Liver (tissue), 8 donors: ENCODE measurements at regions not wholly inside any gene's neighbourhood (a gene's known extent, or its start where the extent isn't known, plus 50 kb on each side); places are given as distances from the start of the nearest gene placed in this dataset.

ENCODE experiments used
- DNase-seq: peaks from one replicate; pipeline ENCODE4 v3.0.0-alpha.2; 2017; ENCODE audit warnings: low spot score
- H3K27ac ChIP-seq, 2 donors: one replicate each; pipeline ENCODE4 v1.7.0; 2013; ENCODE audit warnings: inconsistent platforms in 2 of 2, low read length in 2 of 2, control low read depth in 1 of 2, low read depth in 1 of 2, mild to moderate bottlenecking in 1 of 2
- H3K27me3 ChIP-seq, 4 donors: one replicate each; pipeline versions ENCODE4 v1.6.1 to v1.7.0; 2013; ENCODE audit warnings: low read length in 3 of 4, inconsistent platforms in 1 of 4, mild to moderate bottlenecking in 1 of 4, moderate library complexity in 1 of 4; ENCODE audit not compliant: control insufficient read depth in 4 of 4, insufficient read depth in 4 of 4
- H3K36me3 ChIP-seq, 4 donors: one replicate each; pipeline versions ENCODE4 v1.6.1 to v1.7.0; 2013; ENCODE audit warnings: low read length in 3 of 4, mild to moderate bottlenecking in 3 of 4, low read depth in 1 of 4, moderate library complexity in 1 of 4; ENCODE audit not compliant: control insufficient read depth in 4 of 4, insufficient read depth in 3 of 4
- H3K4me1 ChIP-seq, 4 donors: one replicate each; pipeline versions ENCODE4 v1.6.1 to v1.7.0; 2013; ENCODE audit warnings: low read length in 3 of 4, mild to moderate bottlenecking in 3 of 4, moderate library complexity in 1 of 4; ENCODE audit not compliant: control insufficient read depth in 4 of 4, insufficient read depth in 4 of 4
- H3K4me3 ChIP-seq, 3 donors: one replicate each; pipeline versions ENCODE4 v1.6.1 to v1.7.0; 2013; ENCODE audit warnings: low read length in 3 of 3, control low read depth in 1 of 3, low read depth in 1 of 3, mild to moderate bottlenecking in 1 of 3
- H3K9ac ChIP-seq, 2 donors: one replicate each; pipeline ENCODE4 v1.7.0; 2013; ENCODE audit warnings: low read length in 2 of 2, mild to moderate bottlenecking in 2 of 2, moderate library complexity in 2 of 2, control low read depth in 1 of 2, low read depth in 1 of 2
- H3K9me3 ChIP-seq, 4 donors: one replicate each; pipeline versions ENCODE4 v1.6.1 to v1.7.0; 2013; ENCODE audit warnings: low read length in 3 of 4; ENCODE audit not compliant: control insufficient read depth in 4 of 4
- EGR1 ChIP-seq, 2 donors: IDR thresholded peaks; 2 replicates each; pipeline ENCODE4 v1.6.1; 2016 to 2018; ENCODE audit warnings: antibody characterized with exemption in 2 of 2, low read depth in 2 of 2
- FOXA1 ChIP-seq: IDR thresholded peaks from 2 replicates; pipeline ENCODE4 v1.6.1; 2016; ENCODE audit warnings: antibody characterized with exemption
- FOXA2 ChIP-seq: IDR thresholded peaks from 2 replicates; pipeline ENCODE4 v1.6.1; 2016; ENCODE audit warnings: antibody characterized with exemption
- GABPA ChIP-seq, 2 donors: IDR thresholded peaks in 1 of 2; conservative IDR thresholded peaks in 1 of 2; 2 replicates each; pipeline ENCODE4 v1.6.1; 2016; ENCODE audit warnings: antibody characterized with exemption in 2 of 2, mild to moderate bottlenecking in 1 of 2, moderate library complexity in 1 of 2
- HNF4A ChIP-seq, 2 donors: conservative IDR thresholded peaks; 2 replicates each; pipeline ENCODE4 v1.6.1; 2016; ENCODE audit warnings: antibody characterized with exemption in 2 of 2, mild to moderate bottlenecking in 2 of 2
- HNF4G ChIP-seq: IDR thresholded peaks from 2 replicates; pipeline ENCODE4 v1.6.1; 2016; ENCODE audit warnings: antibody characterized with exemption
- JUND ChIP-seq, 2 donors: IDR thresholded peaks; 2 replicates each; pipeline ENCODE4 v1.6.1; 2016; ENCODE audit warnings: antibody characterized with exemption in 2 of 2
- NR2F2 ChIP-seq: IDR thresholded peaks from 2 replicates; pipeline ENCODE4 v1.6.1; 2016; ENCODE audit warnings: antibody characterized with exemption
- RAD21 ChIP-seq, 2 donors: IDR thresholded peaks; 2 replicates each; pipeline ENCODE4 v1.6.1; 2016; ENCODE audit warnings: antibody characterized with exemption in 2 of 2, mild to moderate bottlenecking in 2 of 2
- RXRA ChIP-seq, 2 donors: IDR thresholded peaks; 2 replicates each; pipeline ENCODE4 v1.6.1; 2017 to 2018; ENCODE audit warnings: antibody characterized with exemption in 2 of 2, mild to moderate bottlenecking in 1 of 2
- SP1 ChIP-seq: IDR thresholded peaks from 2 replicates; pipeline ENCODE4 v1.6.1; 2018; ENCODE audit warnings: antibody characterized with exemption, mild to moderate bottlenecking
- TAF1 ChIP-seq: conservative IDR thresholded peaks from 2 replicates; pipeline ENCODE4 v1.6.1; 2016; ENCODE audit warnings: antibody characterized with exemption, mild to moderate bottlenecking
- YY1 ChIP-seq: IDR thresholded peaks from 2 replicates; pipeline ENCODE4 v1.6.1; 2016; ENCODE audit warnings: antibody characterized with exemption, mild to moderate bottlenecking
- WGBS: extraction: QIAGEN DNeasy Blood & Tissue Kit; methylation state at CpG from one replicate; pipeline ENCODE4 v1.1.7; 2013; 5-methylcytosine and 5-hydroxymethylcytosine counted together
- TF ChIP-seq, protein P1 (sequence below): IDR thresholded peaks from 2 replicates; pipeline ENCODE4 v1.6.1; 2016; ENCODE audit warnings: antibody characterized with exemption
- TF ChIP-seq, protein P2 (sequence below): fragments of 150-350 bp; IDR thresholded peaks from 2 replicates; pipeline ENCODE4 v1.5.1; 2017; ENCODE audit warnings: improper control_type of control experiment, low read depth, low read length; ENCODE audit not compliant: missing input control
- TF ChIP-seq, protein P3 (sequence below): IDR thresholded peaks from 2 replicates; pipeline ENCODE4 v1.6.1; 2016; ENCODE audit warnings: antibody characterized with exemption
- TF ChIP-seq, protein P4 (sequence below): IDR thresholded peaks from 2 replicates; pipeline ENCODE4 v1.6.1; 2016; ENCODE audit warnings: antibody characterized with exemption, mild to moderate bottlenecking
- TF ChIP-seq, protein P5 (sequence below): IDR thresholded peaks from 2 replicates; pipeline ENCODE4 v1.6.1; 2016; ENCODE audit warnings: antibody characterized with exemption
- donor health status: healthy.
- donor health status: healthy.
- donor health status: healthy.
- donor health status: healthy.
- donor health status: healthy.

DNA sequence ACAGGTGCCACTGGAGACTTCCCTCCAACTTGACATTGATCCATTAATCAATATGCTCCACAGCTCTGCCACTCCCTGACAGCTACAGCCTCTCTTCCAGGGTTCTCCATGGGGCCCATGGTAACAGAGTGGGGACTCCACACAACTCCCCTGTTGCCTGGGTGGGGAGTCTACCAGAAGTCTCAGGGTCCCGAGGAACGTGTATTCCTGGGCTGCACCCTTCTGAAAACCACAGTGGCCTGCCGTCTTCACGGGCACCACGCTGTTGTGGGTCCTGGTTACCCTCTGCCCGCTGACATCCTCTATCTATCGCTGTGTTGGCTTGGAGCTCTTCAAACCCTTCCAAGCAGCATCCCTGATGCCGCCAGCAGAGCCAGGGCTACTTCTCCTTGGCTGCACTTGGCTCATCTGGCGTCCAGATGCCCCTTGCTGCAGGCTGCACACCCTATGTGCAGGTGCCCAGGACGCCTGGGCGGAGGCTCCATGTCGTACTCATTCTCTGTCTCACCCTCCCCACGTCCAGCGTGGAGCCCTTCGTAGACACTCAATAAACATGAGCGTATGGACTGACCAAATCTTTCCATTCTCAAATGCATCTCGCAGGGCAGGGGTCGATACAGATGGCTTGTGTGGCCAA is 1341.8 kb downstream of the TBC1D22A start:
- peak; percentile 17 for DNase-seq
- no peak overlapping the region for H3K27ac ChIP-seq
- TF ChIP-seq RAD21 (IDR thresholded peaks at IDR 0.05) (no peak), YY1 (no peak), RXRA (IDR thresholded peaks at IDR 0.05) (no peak), FOXA1 (no peak)
- TF ChIP-seq, protein P1, sequence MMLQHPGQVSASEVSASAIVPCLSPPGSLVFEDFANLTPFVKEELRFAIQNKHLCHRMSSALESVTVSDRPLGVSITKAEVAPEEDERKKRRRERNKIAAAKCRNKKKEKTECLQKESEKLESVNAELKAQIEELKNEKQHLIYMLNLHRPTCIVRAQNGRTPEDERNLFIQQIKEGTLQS = no peak
- WGBS = 79% methylated on average over 18 of the region's 18 CpGs
- no peaks in the 10 kb centered on the region for H3K36me3 ChIP-seq
- no peak overlapping the region for H3K4me3 ChIP-seq
- H3K27me3 ChIP-seq = peaks cover 0 to 3% (median 1%) of the 10 kb centered on the region in 4 donors
- no peaks in the 10 kb centered on the region for H3K4me1 ChIP-seq
- no peak overlapping the region for H3K9ac ChIP-seq
- peaks cover 2 to 6% (median 3%) of the 10 kb centered on the region in 4 donors for H3K9me3 ChIP-seq

DNA sequence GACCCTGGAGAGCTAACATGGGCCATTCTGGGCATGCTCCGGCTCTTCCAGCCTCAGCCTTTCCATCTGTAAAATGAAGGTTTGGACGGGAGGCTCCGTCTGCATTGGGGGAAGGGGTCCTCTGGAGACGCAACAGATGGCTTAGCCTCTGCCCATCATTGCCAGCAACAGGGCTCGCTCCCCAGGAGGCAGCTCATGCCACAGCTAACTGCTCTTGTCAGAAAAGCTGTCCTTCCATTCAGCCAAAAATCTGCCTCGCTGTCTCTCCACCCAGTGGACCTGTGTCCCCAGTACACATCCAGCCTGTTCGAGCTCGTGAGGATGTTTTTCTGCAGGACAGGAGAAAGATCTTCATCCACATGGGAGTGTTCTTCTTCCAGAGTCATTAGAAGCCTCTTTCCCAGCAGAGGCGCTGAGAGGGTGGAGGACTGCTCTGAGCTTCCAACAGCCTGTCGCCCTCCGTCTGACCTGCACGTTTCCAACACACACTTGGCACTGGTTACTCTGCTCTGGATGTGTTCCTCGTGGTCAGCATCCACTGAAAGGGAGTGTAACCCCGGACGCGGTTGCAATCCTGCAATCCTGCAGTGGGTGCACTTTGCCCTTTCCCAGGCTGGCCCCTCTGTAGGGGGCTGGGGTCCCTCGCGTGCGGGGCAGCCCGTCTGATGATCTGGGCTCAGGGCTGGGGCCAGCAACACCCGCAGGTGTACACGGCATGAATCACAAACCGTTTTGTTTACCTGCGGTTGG is 1340.9 kb downstream of the TBC1D22A start:
- WGBS = 55% methylated on average over 24 of the region's 24 CpGs

More for the DNA sequence above, 1340.9 kb downstream of the TBC1D22A start:
- Histone ChIP-seq H3K9ac (no peak overlapping the region), H3K36me3 (no peaks in the 10 kb centered on the region), H3K4me1 (no peaks in the 10 kb centered on the region), H3K9me3 (peaks cover 0 to 3% (median 1%) of the 10 kb centered on the region in 4 donors), H3K27me3 (peaks cover 0 to 3% (median 1%) of the 10 kb centered on the region in 4 donors), H3K27ac (no peak overlapping the region), H3K4me3 (no peak overlapping the region)
- no peak for TF ChIP-seq NR2F2
- no peak for TF ChIP-seq GABPA (IDR thresholded peaks at IDR 0.05 in 1 of 2, conservative IDR thresholded peaks at IDR 0.05 in 1 of 2)
- TF ChIP-seq EGR1 (IDR thresholded peaks at IDR 0.05; ENCODE audit: low read depth in 2 of 2) = no peak
- TF ChIP-seq, protein P2, sequence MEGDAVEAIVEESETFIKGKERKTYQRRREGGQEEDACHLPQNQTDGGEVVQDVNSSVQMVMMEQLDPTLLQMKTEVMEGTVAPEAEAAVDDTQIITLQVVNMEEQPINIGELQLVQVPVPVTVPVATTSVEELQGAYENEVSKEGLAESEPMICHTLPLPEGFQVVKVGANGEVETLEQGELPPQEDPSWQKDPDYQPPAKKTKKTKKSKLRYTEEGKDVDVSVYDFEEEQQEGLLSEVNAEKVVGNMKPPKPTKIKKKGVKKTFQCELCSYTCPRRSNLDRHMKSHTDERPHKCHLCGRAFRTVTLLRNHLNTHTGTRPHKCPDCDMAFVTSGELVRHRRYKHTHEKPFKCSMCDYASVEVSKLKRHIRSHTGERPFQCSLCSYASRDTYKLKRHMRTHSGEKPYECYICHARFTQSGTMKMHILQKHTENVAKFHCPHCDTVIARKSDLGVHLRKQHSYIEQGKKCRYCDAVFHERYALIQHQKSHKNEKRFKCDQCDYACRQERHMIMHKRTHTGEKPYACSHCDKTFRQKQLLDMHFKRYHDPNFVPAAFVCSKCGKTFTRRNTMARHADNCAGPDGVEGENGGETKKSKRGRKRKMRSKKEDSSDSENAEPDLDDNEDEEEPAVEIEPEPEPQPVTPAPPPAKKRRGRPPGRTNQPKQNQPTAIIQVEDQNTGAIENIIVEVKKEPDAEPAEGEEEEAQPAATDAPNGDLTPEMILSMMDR = no peak
- TF ChIP-seq, protein P3, sequence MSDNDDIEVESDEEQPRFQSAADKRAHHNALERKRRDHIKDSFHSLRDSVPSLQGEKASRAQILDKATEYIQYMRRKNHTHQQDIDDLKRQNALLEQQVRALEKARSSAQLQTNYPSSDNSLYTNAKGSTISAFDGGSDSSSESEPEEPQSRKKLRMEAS = no peak
- TF ChIP-seq HNF4G = no peak
- TF ChIP-seq FOXA2 = no peak
- TF ChIP-seq, protein P1 = no peak
- no peak for TF ChIP-seq HNF4A (conservative IDR thresholded peaks at IDR 0.05)
- no peak for TF ChIP-seq JUND (IDR thresholded peaks at IDR 0.05)
- TF ChIP-seq, protein P4, sequence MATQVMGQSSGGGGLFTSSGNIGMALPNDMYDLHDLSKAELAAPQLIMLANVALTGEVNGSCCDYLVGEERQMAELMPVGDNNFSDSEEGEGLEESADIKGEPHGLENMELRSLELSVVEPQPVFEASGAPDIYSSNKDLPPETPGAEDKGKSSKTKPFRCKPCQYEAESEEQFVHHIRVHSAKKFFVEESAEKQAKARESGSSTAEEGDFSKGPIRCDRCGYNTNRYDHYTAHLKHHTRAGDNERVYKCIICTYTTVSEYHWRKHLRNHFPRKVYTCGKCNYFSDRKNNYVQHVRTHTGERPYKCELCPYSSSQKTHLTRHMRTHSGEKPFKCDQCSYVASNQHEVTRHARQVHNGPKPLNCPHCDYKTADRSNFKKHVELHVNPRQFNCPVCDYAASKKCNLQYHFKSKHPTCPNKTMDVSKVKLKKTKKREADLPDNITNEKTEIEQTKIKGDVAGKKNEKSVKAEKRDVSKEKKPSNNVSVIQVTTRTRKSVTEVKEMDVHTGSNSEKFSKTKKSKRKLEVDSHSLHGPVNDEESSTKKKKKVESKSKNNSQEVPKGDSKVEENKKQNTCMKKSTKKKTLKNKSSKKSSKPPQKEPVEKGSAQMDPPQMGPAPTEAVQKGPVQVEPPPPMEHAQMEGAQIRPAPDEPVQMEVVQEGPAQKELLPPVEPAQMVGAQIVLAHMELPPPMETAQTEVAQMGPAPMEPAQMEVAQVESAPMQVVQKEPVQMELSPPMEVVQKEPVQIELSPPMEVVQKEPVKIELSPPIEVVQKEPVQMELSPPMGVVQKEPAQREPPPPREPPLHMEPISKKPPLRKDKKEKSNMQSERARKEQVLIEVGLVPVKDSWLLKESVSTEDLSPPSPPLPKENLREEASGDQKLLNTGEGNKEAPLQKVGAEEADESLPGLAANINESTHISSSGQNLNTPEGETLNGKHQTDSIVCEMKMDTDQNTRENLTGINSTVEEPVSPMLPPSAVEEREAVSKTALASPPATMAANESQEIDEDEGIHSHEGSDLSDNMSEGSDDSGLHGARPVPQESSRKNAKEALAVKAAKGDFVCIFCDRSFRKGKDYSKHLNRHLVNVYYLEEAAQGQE = no peak
- no peak for TF ChIP-seq RAD21 (IDR thresholded peaks at IDR 0.05)
- no peak for TF ChIP-seq TAF1
- TF ChIP-seq, protein P5, sequence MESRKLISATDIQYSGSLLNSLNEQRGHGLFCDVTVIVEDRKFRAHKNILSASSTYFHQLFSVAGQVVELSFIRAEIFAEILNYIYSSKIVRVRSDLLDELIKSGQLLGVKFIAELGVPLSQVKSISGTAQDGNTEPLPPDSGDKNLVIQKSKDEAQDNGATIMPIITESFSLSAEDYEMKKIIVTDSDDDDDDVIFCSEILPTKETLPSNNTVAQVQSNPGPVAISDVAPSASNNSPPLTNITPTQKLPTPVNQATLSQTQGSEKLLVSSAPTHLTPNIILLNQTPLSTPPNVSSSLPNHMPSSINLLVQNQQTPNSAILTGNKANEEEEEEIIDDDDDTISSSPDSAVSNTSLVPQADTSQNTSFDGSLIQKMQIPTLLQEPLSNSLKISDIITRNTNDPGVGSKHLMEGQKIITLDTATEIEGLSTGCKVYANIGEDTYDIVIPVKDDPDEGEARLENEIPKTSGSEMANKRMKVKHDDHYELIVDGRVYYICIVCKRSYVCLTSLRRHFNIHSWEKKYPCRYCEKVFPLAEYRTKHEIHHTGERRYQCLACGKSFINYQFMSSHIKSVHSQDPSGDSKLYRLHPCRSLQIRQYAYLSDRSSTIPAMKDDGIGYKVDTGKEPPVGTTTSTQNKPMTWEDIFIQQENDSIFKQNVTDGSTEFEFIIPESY = no peak
- no peak for TF ChIP-seq YY1
- no peak for TF ChIP-seq SP1
- no peak for TF ChIP-seq RXRA (IDR thresholded peaks at IDR 0.05)
- DNase-seq = peak; percentile 20
